Breast epithelium (tissue), 3 donors: ENCODE measurements at regions not wholly inside any gene's neighbourhood (a gene's known extent, or its start where the extent isn't known, plus 50 kb on each side); places are given as distances from the start of the nearest gene placed in this dataset.

ENCODE experiments used
- POLR2A ChIP-seq: fragments of 450-650 bp; IDR thresholded peaks from one replicate; pipeline ENCODE4 v1.6.1; 2016; ENCODE audit warnings: antibody characterized with exemption, mild to moderate bottlenecking, moderate library complexity
- POLR2AphosphoS5 ChIP-seq, 3 donors: sonication (generic); formaldehyde crosslinking; IDR thresholded peaks; one replicate each; pipeline ENCODE4 v1.6.1; 2017; ENCODE audit warnings: antibody characterized with exemption in 3 of 3
- TF ChIP-seq, protein P1 (sequence below), 3 donors: fragments of 450-650 bp; IDR thresholded peaks; one replicate each; pipeline ENCODE4 v1.5.1; 2016 to 2017; ENCODE audit warnings: antibody characterized with exemption in 3 of 3, mild to moderate bottlenecking in 3 of 3, moderate library complexity in 3 of 3

DNA sequence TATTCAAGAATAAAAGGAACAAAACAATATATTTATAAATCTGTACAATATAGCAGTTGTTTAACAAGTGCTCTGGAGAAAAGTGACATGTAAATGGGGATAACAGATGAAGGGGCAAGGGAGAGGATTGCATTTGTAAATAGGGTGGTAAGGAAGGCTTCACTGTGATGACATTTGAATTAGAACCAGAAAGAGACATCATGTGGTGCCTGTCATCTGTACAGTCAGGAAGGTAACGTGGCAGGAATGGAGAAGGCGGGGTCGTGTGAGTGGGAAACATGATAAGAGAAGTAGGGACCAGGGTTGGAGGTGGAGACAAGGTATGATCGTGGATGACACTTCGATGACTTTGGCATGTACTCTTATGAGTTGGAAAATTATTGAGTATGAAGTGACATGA is 1393.6 kb upstream of the NXPH2 start:
- TF ChIP-seq, protein P1, sequence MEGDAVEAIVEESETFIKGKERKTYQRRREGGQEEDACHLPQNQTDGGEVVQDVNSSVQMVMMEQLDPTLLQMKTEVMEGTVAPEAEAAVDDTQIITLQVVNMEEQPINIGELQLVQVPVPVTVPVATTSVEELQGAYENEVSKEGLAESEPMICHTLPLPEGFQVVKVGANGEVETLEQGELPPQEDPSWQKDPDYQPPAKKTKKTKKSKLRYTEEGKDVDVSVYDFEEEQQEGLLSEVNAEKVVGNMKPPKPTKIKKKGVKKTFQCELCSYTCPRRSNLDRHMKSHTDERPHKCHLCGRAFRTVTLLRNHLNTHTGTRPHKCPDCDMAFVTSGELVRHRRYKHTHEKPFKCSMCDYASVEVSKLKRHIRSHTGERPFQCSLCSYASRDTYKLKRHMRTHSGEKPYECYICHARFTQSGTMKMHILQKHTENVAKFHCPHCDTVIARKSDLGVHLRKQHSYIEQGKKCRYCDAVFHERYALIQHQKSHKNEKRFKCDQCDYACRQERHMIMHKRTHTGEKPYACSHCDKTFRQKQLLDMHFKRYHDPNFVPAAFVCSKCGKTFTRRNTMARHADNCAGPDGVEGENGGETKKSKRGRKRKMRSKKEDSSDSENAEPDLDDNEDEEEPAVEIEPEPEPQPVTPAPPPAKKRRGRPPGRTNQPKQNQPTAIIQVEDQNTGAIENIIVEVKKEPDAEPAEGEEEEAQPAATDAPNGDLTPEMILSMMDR (IDR thresholded peaks at IDR 0.05), result no peak
- no peak for TF ChIP-seq POLR2AphosphoS5 (IDR thresholded peaks at IDR 0.05)
- no peak for TF ChIP-seq POLR2A
